ENCODE measurements at regions not wholly inside any gene's neighbourhood (a gene's known extent, or its start where the extent isn't known, plus 50 kb on each side); places are given as distances from the start of the nearest gene placed in this dataset.

- Histone ChIP-seq H3K4me3 (no peak overlapping the region), H3K4me1 (peaks cover 33% of the 10 kb centered on the region), H3K27me3 (peaks cover 14% of the 10 kb centered on the region), H3K36me3 (no peaks in the 10 kb centered on the region), H3K27ac (peak overlapping the region; percentile 81), H3K9me3 (no peaks in the 10 kb centered on the region)
- no peak for TF ChIP-seq EP300 (IDR thresholded peaks at IDR 0.05)
- no peak for TF ChIP-seq POLR2AphosphoS5 (IDR thresholded peaks at IDR 0.05)
- TF ChIP-seq, protein P1, sequence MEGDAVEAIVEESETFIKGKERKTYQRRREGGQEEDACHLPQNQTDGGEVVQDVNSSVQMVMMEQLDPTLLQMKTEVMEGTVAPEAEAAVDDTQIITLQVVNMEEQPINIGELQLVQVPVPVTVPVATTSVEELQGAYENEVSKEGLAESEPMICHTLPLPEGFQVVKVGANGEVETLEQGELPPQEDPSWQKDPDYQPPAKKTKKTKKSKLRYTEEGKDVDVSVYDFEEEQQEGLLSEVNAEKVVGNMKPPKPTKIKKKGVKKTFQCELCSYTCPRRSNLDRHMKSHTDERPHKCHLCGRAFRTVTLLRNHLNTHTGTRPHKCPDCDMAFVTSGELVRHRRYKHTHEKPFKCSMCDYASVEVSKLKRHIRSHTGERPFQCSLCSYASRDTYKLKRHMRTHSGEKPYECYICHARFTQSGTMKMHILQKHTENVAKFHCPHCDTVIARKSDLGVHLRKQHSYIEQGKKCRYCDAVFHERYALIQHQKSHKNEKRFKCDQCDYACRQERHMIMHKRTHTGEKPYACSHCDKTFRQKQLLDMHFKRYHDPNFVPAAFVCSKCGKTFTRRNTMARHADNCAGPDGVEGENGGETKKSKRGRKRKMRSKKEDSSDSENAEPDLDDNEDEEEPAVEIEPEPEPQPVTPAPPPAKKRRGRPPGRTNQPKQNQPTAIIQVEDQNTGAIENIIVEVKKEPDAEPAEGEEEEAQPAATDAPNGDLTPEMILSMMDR (IDR thresholded peaks at IDR 0.05): no peak
- TF ChIP-seq POLR2A (IDR thresholded peaks at IDR 0.05): no peak
- 28% methylated on average over 10 of the region's 10 CpGs for WGBS
- no peak for DNase-seq (ENCODE audit: low spot score in 2 of 2)
Measured at GRCh38 chr20:56808117-56808725, 179.1 kb downstream of the TFAP2C start.

GRCh38 chr20:56808732-56809131 is 179.6 kb downstream of the TFAP2C start:
- Histone ChIP-seq H3K4me1 (peaks cover 33% of the 10 kb centered on the region), H3K9me3 (no peaks in the 10 kb centered on the region), H3K36me3 (no peaks in the 10 kb centered on the region), H3K4me3 (no peak overlapping the region), H3K27ac (peak overlapping the region; percentile 81), H3K27me3 (peaks cover 14% of the 10 kb centered on the region)
- WGBS: 30% methylated on average over 8 of the region's 8 CpGs
- TF ChIP-seq POLR2A (IDR thresholded peaks at IDR 0.05) (no peak), POLR2AphosphoS5 (IDR thresholded peaks at IDR 0.05) (no peak), EP300 (IDR thresholded peaks at IDR 0.05) (no peak)
- TF ChIP-seq, protein P1 (IDR thresholded peaks at IDR 0.05): no peak
- DNase-seq (ENCODE audit: low spot score in 2 of 2): no peak

DNA sequence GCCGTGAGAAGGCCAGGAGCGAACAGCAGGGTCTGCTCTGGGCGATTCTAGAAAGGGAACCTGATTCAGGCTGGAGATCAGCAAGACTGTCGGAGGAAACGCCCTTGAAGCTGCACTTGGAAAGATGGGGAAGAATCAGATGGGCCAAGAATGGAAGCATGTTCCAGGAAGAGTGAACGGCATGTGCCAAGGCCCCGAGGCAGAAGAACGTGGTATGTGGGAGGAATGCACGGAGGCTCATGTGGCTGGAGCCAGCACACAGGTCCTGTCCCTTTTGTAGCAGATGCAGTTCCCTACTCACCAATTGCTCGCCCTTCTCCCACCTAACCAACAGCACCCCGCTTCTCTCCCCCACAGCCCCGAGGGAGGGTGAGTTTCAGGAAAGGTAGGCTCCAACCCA is 180.6 kb downstream of the TFAP2C start:
- H3K27ac ChIP-seq: peak overlapping the region; percentile 81
- peaks cover 33% of the 10 kb centered on the region for H3K4me1 ChIP-seq
- H3K27me3 ChIP-seq: peaks cover 16% of the 10 kb centered on the region
- peak in 1 of 3 donors; percentile 34 for TF ChIP-seq POLR2AphosphoS5 (IDR thresholded peaks at IDR 0.05)
- no peak for TF ChIP-seq EP300 (IDR thresholded peaks at IDR 0.05)
- WGBS: 66% methylated on average over 12 of the region's 12 CpGs
- no peak overlapping the region for H3K4me3 ChIP-seq
- no peak for DNase-seq (ENCODE audit: low spot score in 2 of 2)
- H3K9me3 ChIP-seq: no peaks in the 10 kb centered on the region
- no peaks in the 10 kb centered on the region for H3K36me3 ChIP-seq

- Histone ChIP-seq H3K4me3 (no peak overlapping the region), H3K36me3 (no peaks in the 10 kb centered on the region), H3K9me3 (no peaks in the 10 kb centered on the region), H3K27me3 (peaks cover 16% of the 10 kb centered on the region), H3K4me1 (peaks cover 37% of the 10 kb centered on the region), H3K27ac (peak overlapping the region; percentile 81)
- DNase-seq (ENCODE audit: low spot score in 2 of 2): no peak
- WGBS: 30% methylated on average over 6 of the region's 6 CpGs
- TF ChIP-seq, protein P1 (IDR thresholded peaks at IDR 0.05): no peak
- TF ChIP-seq EP300 (IDR thresholded peaks at IDR 0.05) (no peak), POLR2AphosphoS5 (IDR thresholded peaks at IDR 0.05) (no peak), POLR2A (IDR thresholded peaks at IDR 0.05) (no peak)
Measured at GRCh38 chr20:56810141-56810540, 181.0 kb downstream of the TFAP2C start.

DNA sequence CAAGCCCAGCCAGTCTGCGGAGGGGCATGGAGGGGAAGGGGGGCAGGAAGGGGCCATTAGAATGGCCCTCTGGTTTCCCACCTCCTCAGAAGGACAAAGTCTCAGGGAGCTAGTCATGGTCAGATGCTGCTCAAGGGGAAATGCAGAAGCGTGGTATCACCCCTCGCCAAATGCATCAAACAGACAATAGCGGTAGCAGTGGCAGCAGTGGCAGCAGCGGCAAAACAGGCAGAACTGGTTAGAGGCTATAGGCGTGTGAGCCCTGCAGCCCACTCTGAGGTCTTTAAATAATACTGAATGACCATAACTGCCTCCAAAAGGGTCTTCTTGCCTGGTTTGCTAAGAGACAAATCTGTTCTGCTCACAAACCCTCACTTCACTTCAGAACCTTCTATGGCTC is 186.7 kb downstream of the TFAP2C start:
- 45% methylated on average over 6 of the region's 6 CpGs for WGBS
- DNase-seq (ENCODE audit: low spot score in 2 of 2): no peak
- TF ChIP-seq POLR2A (IDR thresholded peaks at IDR 0.05): no peak
- TF ChIP-seq EP300 (IDR thresholded peaks at IDR 0.05): no peak
- TF ChIP-seq, protein P1 (IDR thresholded peaks at IDR 0.05): no peak
- TF ChIP-seq POLR2AphosphoS5 (IDR thresholded peaks at IDR 0.05): no peak

More for the DNA sequence above, 186.7 kb downstream of the TFAP2C start:
- Histone ChIP-seq H3K27me3 (peaks cover 5% of the 10 kb centered on the region), H3K4me1 (peaks cover 23% of the 10 kb centered on the region), H3K9me3 (no peaks in the 10 kb centered on the region), H3K36me3 (no peaks in the 10 kb centered on the region), H3K27ac (peak overlapping the region; percentile 29), H3K4me3 (peak overlapping the region; percentile 18)

Measured in suprapubic skin (tissue), 4 donors.